ENCODE measurements at regions not wholly inside any gene's neighbourhood (a gene's known extent, or its start where the extent isn't known, plus 50 kb on each side); places are given as distances from the start of the nearest gene placed in this dataset.
"Not testable (repeated sequence)": the region's sequence is repeated elsewhere in the genome, so short reads cannot be mapped to it uniquely, and the experiment has no call there.

GRCh38 chr4:128623508-128624215 lies 185.8 kb upstream of the JADE1 start:
- ATAC-seq (no peak), DNase-seq (no peak)
- intact Hi-C loops (cut with micrococcal nuclease), result no loop called here
- peaks cover 9 to 12% of the 10 kb centered on the region in 2 donors for H3K27me3 Mint-ChIP-seq (ENCODE audit: low read depth in 2 of 2)
- H3K9me3 Mint-ChIP-seq, result peaks cover 0 to 4% of the 10 kb centered on the region in 2 donors
- no peaks in the 10 kb centered on the region for H3K9me3 ChIP-seq (ENCODE audit: control insufficient read depth, insufficient read depth, low read length)
- H3K4me3 Mint-ChIP-seq, result no peak overlapping the region
- whole genome bisulfite sequencing (ENCODE audit: insufficient coverage), result 87% methylated on average over 2 of the region's 4 CpGs
- H3K36me3 ChIP-seq (ENCODE audit: control insufficient read depth, insufficient read depth, low read length), result no peaks in the 10 kb centered on the region
- no peaks in the 10 kb centered on the region for H3K27me3 ChIP-seq (ENCODE audit: control insufficient read depth, insufficient read depth, low read length)
- no peak overlapping the region for H3K4me3 ChIP-seq (ENCODE audit: low read length)
- H3K27ac Mint-ChIP-seq, result no peak overlapping the region
- no peak overlapping the region for H3K27ac ChIP-seq (ENCODE audit: low read length)
- H3K36me3 Mint-ChIP-seq, result no peaks in the 10 kb centered on the region
- H3K4me1 ChIP-seq (ENCODE audit: control insufficient read depth, insufficient read depth, low read length), result no peaks in the 10 kb centered on the region
- H3K4me1 Mint-ChIP-seq, result no peaks in the 10 kb centered on the region
- no peak for TF ChIP-seq CTCF (IDR thresholded peaks at IDR 0.05)

DNA sequence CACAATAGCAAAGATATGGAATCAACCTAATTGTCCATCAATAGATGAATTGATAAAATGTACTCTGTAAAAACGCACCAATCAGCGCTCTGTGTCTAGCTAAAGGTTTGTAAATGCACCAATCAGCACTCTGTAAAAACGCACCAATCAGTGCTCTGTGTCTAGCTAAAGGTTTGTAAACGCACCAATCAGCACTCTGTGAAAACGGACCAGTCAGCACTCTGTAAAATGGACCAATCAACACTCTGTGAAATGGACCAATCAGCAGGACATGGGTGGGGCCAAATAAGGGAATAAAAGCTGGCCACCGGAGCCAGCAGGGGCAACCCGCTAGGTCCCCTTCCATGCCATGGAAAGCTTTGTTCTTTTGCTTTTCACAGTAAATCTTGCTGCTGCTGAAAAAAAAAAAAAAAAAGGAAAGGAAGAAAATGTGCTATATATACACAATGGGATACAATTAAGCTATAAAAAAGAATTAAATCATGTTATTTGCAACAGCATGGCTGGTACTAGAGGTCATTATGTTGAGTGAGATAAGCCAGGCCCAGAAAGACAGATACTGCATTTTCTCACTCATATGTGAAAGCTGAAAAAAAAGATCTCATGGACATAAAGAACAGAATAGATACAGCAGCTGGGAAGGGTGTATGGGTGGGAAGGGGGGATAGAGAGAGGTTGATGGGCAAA lies 189.1 kb upstream of the JADE1 start:
- H3K4me1 ChIP-seq (ENCODE audit: control insufficient read depth, insufficient read depth, low read length); H3K36me3 Mint-ChIP-seq; H3K36me3 ChIP-seq (ENCODE audit: control insufficient read depth, insufficient read depth, low read length); ATAC-seq; H3K27ac ChIP-seq (ENCODE audit: low read length); intact Hi-C loops (cut with micrococcal nuclease); H3K27me3 ChIP-seq (ENCODE audit: control insufficient read depth, insufficient read depth, low read length); H3K9me3 ChIP-seq (ENCODE audit: control insufficient read depth, insufficient read depth, low read length); H3K4me1 Mint-ChIP-seq; DNase-seq; H3K27ac Mint-ChIP-seq; H3K4me3 Mint-ChIP-seq; H3K27me3 Mint-ChIP-seq (ENCODE audit: low read depth in 2 of 2); H3K9me3 Mint-ChIP-seq; H3K4me3 ChIP-seq (ENCODE audit: low read length): not testable (repeated sequence)
- WGBS (ENCODE audit: insufficient coverage), result 71% methylated on average over 4 of the region's 7 CpGs

DNA sequence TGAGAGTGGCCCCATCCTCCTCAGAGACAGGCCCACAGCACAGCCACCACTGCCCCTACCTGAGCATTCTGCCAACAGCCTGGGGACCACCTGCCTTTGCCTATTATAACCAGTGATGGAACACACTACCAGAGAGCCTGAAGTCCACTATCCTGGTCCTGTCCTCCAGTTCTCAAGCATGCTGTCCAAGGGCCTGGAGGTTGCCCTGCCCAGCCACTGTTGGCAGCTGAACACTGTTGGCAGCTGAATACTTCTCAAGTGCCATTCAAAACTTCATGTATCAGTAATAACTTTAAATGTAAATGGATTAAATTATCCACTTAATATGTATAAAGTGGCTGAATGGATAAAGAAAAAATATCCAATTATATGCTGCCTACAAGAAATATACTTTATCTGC lies 194.3 kb upstream of the JADE1 start:
- H3K4me1 Mint-ChIP-seq, result no peaks in the 10 kb centered on the region
- Histone ChIP-seq H3K9me3 (ENCODE audit: control insufficient read depth, insufficient read depth, low read length) (no peaks in the 10 kb centered on the region), H3K4me3 (ENCODE audit: low read length) (no peak overlapping the region), H3K36me3 (ENCODE audit: control insufficient read depth, insufficient read depth, low read length) (no peaks in the 10 kb centered on the region), H3K27me3 (ENCODE audit: control insufficient read depth, insufficient read depth, low read length) (no peaks in the 10 kb centered on the region), H3K27ac (ENCODE audit: low read length) (no peak overlapping the region), H3K4me1 (ENCODE audit: control insufficient read depth, insufficient read depth, low read length) (no peaks in the 10 kb centered on the region)
- H3K36me3 Mint-ChIP-seq, result no peaks in the 10 kb centered on the region
- H3K9me3 Mint-ChIP-seq, result peaks cover 0 to 2% of the 10 kb centered on the region in 2 donors
- no peak overlapping the region for H3K27ac Mint-ChIP-seq
- DNase-seq (no peak), ATAC-seq (no peak)
- H3K27me3 Mint-ChIP-seq (ENCODE audit: low read depth in 2 of 2), result peaks cover 4 to 13% of the 10 kb centered on the region in 2 donors
- H3K4me3 Mint-ChIP-seq, result no peak overlapping the region
- intact Hi-C loops (cut with micrococcal nuclease), result no loop called here
- TF ChIP-seq CTCF (IDR thresholded peaks at IDR 0.05), result no peak

- 97% methylated on average over 1 of the region's 1 CpG for WGBS (ENCODE audit: insufficient coverage)
- intact Hi-C loops (cut with micrococcal nuclease), result no loop called here
Observed at GRCh38 chr4:128608006-128608405, 201.5 kb upstream of the JADE1 start.

More at GRCh38 chr4:128608006-128608405, 201.5 kb upstream of the JADE1 start:
- no peak overlapping the region for H3K27ac ChIP-seq (ENCODE audit: low read length)
- DNase-seq, result no peak
- H3K36me3 Mint-ChIP-seq, result no peaks in the 10 kb centered on the region
- H3K9me3 Mint-ChIP-seq, result no peaks in the 10 kb centered on the region
- no peak for TF ChIP-seq CTCF (IDR thresholded peaks at IDR 0.05)
- no peaks in the 10 kb centered on the region for H3K4me1 Mint-ChIP-seq
- H3K36me3 ChIP-seq (ENCODE audit: control insufficient read depth, insufficient read depth, low read length), result no peaks in the 10 kb centered on the region
- no peak for ATAC-seq
- no peaks in the 10 kb centered on the region for H3K9me3 ChIP-seq (ENCODE audit: control insufficient read depth, insufficient read depth, low read length)
- H3K27me3 ChIP-seq (ENCODE audit: control insufficient read depth, insufficient read depth, low read length), result no peaks in the 10 kb centered on the region
- no peak overlapping the region for H3K4me3 Mint-ChIP-seq
- no peak overlapping the region for H3K4me3 ChIP-seq (ENCODE audit: low read length)
- H3K4me1 ChIP-seq (ENCODE audit: control insufficient read depth, insufficient read depth, low read length), result no peaks in the 10 kb centered on the region
- H3K27me3 Mint-ChIP-seq (ENCODE audit: low read depth in 2 of 2), result peaks cover 0 to 12% of the 10 kb centered on the region in 2 donors
- H3K27ac Mint-ChIP-seq, result no peak overlapping the region
